ENCODE measurements at regions not wholly inside any gene's neighbourhood (a gene's known extent, or its start where the extent isn't known, plus 50 kb on each side); places are given as distances from the start of the nearest gene placed in this dataset.

- TF ChIP-seq POLR2AphosphoS5 (IDR thresholded peaks at IDR 0.05; ENCODE audit: low read depth, low read length) (no peak), TAF1 (CRISPR knock-in tag; IDR thresholded peaks at IDR 0.05) (no peak), TP53 (CRISPR knock-in tag; conservative IDR thresholded peaks at IDR 0.05) (no peak), CTCF (CRISPR knock-in tag; IDR thresholded peaks at IDR 0.05) (no peak), CEBPB (IDR thresholded peaks at IDR 0.05; ENCODE audit: borderline replicate concordance, low read depth, low read length) (no peak), ZNF574 (CRISPR knock-in tag; IDR thresholded peaks at IDR 0.05) (no peak), IRF2 (CRISPR knock-in tag; IDR thresholded peaks at IDR 0.05) (no peak), TBL1XR1 (IDR thresholded peaks at IDR 0.05; ENCODE audit: borderline replicate concordance, low read length, partially characterized antibody) (no peak), DNMT1 (CRISPR knock-in tag; IDR thresholded peaks at IDR 0.05) (no peak)
Observed at GRCh38 chr2:220478305-220479058, 851.1 kb downstream of the SLC4A3 start.
